Ishikawa (cell line): ENCODE measurements at regions not wholly inside any gene's neighbourhood (a gene's known extent, or its start where the extent isn't known, plus 50 kb on each side); places are given as distances from the start of the nearest gene placed in this dataset.

ENCODE experiments used
- EP300 ChIP-seq: IDR thresholded peaks from 2 replicates; pipeline ENCODE4 v1.6.1; 2012; ENCODE audit warnings: borderline replicate concordance
- MAX ChIP-seq: IDR thresholded peaks from 2 replicates; pipeline ENCODE4 v1.6.1; 2012
- RAD21 ChIP-seq: IDR thresholded peaks from 2 replicates; pipeline ENCODE4 v1.6.1; 2012; ENCODE audit warnings: low read depth
- ZBTB7A ChIP-seq: IDR thresholded peaks from 2 replicates; pipeline ENCODE4 v1.6.1; 2012; ENCODE audit warnings: low read depth

- no peak for TF ChIP-seq RAD21
- TF ChIP-seq MAX = no peak
- no peak for TF ChIP-seq EP300
- no peak for TF ChIP-seq ZBTB7A
These were observed 683.4 kb upstream of the FBXO33 start for GRCh38 chr14:40115583-40115982.
